ENCODE measurements at regions not wholly inside any gene's neighbourhood (a gene's known extent, or its start where the extent isn't known, plus 50 kb on each side); places are given as distances from the start of the nearest gene placed in this dataset.

- Histone ChIP-seq H3K56ac (ENCODE audit: extremely low read depth, insufficient read depth, low read length) (no peak overlapping the region), H3K36me3 (ENCODE audit: control insufficient read depth, insufficient read depth, low read length) (no peaks in the 10 kb centered on the region), H4K20me1 (ENCODE audit: insufficient read depth, low read length) (no peaks in the 10 kb centered on the region), H2AFZ (replicated peaks; ENCODE audit: low read length, poor library complexity) (no peak overlapping the region), H3K79me1 (ENCODE audit: low read depth in 1 of 2, low read length in 2 of 2) (no peaks in the 10 kb centered on the region), H4K8ac (ENCODE audit: low read depth in 2 of 2, low read length in 2 of 2) (no peak overlapping the region), H4K5ac (ENCODE audit: low read depth, low read length) (no peak overlapping the region), H3K23ac (ENCODE audit: low read depth, low read length) (no peak overlapping the region), H2BK120ac (ENCODE audit: low read depth, low read length) (no peak overlapping the region), H2BK20ac (ENCODE audit: low read depth, low read length) (no peak overlapping the region), H2BK5ac (ENCODE audit: low read depth, low read length, poor library complexity, severe bottlenecking) (no peak overlapping the region), H3K9me3 (ENCODE audit: control insufficient read depth, insufficient read depth, low read length) (peaks cover 4% of the 10 kb centered on the region; the same call in 1 of the 2 replicates), H3K4me3 (ENCODE audit: insufficient read depth, low read depth, low read length) (no peak overlapping the region), H4K91ac (ENCODE audit: insufficient read depth, low read depth, low read length) (no peak overlapping the region), H2BK15ac (ENCODE audit: low read depth, low read length) (no peak overlapping the region), H3K27me3 (ENCODE audit: control insufficient read depth, insufficient read depth, low read length) (no peaks in the 10 kb centered on the region), H3K9ac (ENCODE audit: low read depth, low read length) (no peak overlapping the region), H3K4ac (ENCODE audit: low read depth, low read length) (no peak overlapping the region), H3K18ac (ENCODE audit: low read depth, low read length) (no peak overlapping the region), H2AK9ac (replicated peaks; ENCODE audit: low read depth, low read length, poor library complexity) (no peak overlapping the region), H2AK5ac (ENCODE audit: low read depth, low read length) (no peak overlapping the region), H3K9me1 (ENCODE audit: insufficient read depth, low read length) (no peaks in the 10 kb centered on the region), H3K27ac (ENCODE audit: insufficient read depth, low read length) (no peak overlapping the region), H3K14ac (replicated peaks; ENCODE audit: low read depth, low read length) (no peak overlapping the region), H3K4me2 (ENCODE audit: low read depth, low read length) (no peak overlapping the region), H3K4me1 (ENCODE audit: control insufficient read depth, insufficient read depth, low read length) (no peaks in the 10 kb centered on the region)
- CTCF ChIA-PET = no interaction called here
- ATAC-seq (ENCODE audit: low read depth) (no peak), DNase-seq (no peak)
- dilution Hi-C loops (cut with HindIII; ENCODE audit: low sequenced_read_pairs, unreplicated experiment) (no loop called here), in situ Hi-C loops (cut with MboI; ENCODE audit: low sequenced_read_pairs) (no loop called here), intact Hi-C loops (cut with micrococcal nuclease) (no loop called here)
- WGBS, 2 experiments (ENCODE audit: extremely low coverage in 2 of 2, insufficient read length in 1 of 2) = no CpG with 5 or more reads among the region's 8 CpGs
- POLR2A ChIA-PET (ENCODE audit: unreplicated experiment) = no interaction called here
- no TSS peak for BruUV-seq (replicated peaks)
- TF ChIP-seq NFE2L2 (IDR thresholded peaks at IDR 0.05; ENCODE audit: low read depth, low read length) (no peak), RFX5 (IDR thresholded peaks at IDR 0.05; ENCODE audit: low read depth, low read length) (no peak), MXI1 (IDR thresholded peaks at IDR 0.05; ENCODE audit: borderline replicate concordance, low read depth, low read length) (no peak), MAFK (IDR thresholded peaks at IDR 0.05; ENCODE audit: low read depth, low read length) (no peak), CEBPB (IDR thresholded peaks at IDR 0.05; ENCODE audit: low read depth, low read length) (no peak), SMC3 (IDR thresholded peaks at IDR 0.05; ENCODE audit: low read depth, low read length) (no peak), POLR2A (IDR thresholded peaks at IDR 0.05; ENCODE audit: low read depth, low read length) (no peak), CHD1 (IDR thresholded peaks at IDR 0.05; ENCODE audit: low read depth, low read length) (no peak), BHLHE40 (IDR thresholded peaks at IDR 0.05; ENCODE audit: low read depth, low read length) (no peak), FOS (IDR thresholded peaks at IDR 0.05; ENCODE audit: low read depth, low read length) (no peak), MAZ (IDR thresholded peaks at IDR 0.05; ENCODE audit: borderline replicate concordance, low read depth, low read length) (no peak), RCOR1 (IDR thresholded peaks at IDR 0.05; ENCODE audit: insufficient replicate concordance, low read length) (no peak), RAD21 (IDR thresholded peaks at IDR 0.05; ENCODE audit: low read length) (no peak)
- TF ChIP-seq, protein P1, sequence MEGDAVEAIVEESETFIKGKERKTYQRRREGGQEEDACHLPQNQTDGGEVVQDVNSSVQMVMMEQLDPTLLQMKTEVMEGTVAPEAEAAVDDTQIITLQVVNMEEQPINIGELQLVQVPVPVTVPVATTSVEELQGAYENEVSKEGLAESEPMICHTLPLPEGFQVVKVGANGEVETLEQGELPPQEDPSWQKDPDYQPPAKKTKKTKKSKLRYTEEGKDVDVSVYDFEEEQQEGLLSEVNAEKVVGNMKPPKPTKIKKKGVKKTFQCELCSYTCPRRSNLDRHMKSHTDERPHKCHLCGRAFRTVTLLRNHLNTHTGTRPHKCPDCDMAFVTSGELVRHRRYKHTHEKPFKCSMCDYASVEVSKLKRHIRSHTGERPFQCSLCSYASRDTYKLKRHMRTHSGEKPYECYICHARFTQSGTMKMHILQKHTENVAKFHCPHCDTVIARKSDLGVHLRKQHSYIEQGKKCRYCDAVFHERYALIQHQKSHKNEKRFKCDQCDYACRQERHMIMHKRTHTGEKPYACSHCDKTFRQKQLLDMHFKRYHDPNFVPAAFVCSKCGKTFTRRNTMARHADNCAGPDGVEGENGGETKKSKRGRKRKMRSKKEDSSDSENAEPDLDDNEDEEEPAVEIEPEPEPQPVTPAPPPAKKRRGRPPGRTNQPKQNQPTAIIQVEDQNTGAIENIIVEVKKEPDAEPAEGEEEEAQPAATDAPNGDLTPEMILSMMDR (conservative IDR thresholded peaks at IDR 0.05; ENCODE audit: low read depth, low read length) = no peak
- TF ChIP-seq, protein P2, sequence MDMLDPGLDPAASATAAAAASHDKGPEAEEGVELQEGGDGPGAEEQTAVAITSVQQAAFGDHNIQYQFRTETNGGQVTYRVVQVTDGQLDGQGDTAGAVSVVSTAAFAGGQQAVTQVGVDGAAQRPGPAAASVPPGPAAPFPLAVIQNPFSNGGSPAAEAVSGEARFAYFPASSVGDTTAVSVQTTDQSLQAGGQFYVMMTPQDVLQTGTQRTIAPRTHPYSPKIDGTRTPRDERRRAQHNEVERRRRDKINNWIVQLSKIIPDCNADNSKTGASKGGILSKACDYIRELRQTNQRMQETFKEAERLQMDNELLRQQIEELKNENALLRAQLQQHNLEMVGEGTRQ (IDR thresholded peaks at IDR 0.05; ENCODE audit: low read depth, low read length) = no peak
- TF ChIP-seq, protein P3, sequence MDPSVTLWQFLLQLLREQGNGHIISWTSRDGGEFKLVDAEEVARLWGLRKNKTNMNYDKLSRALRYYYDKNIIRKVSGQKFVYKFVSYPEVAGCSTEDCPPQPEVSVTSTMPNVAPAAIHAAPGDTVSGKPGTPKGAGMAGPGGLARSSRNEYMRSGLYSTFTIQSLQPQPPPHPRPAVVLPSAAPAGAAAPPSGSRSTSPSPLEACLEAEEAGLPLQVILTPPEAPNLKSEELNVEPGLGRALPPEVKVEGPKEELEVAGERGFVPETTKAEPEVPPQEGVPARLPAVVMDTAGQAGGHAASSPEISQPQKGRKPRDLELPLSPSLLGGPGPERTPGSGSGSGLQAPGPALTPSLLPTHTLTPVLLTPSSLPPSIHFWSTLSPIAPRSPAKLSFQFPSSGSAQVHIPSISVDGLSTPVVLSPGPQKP (IDR thresholded peaks at IDR 0.05; ENCODE audit: borderline replicate concordance, low read depth, low read length) = no peak
Measured at GRCh38 chrX:99271641-99272040, 1138.4 kb downstream of the PCDH19 start.

Measured in IMR-90 (cell line).